ENCODE measurements at regions not wholly inside any gene's neighbourhood (a gene's known extent, or its start where the extent isn't known, plus 50 kb on each side); places are given as distances from the start of the nearest gene placed in this dataset.

GRCh38 chr20:7029019-7029418 lies 261.5 kb downstream of the BMP2 start:
- Histone ChIP-seq H3K36me3 (no peaks in the 10 kb centered on the region), H3K4me3 (no peak overlapping the region), H3K27me3 (no peaks in the 10 kb centered on the region), H3K4me1 (no peaks in the 10 kb centered on the region), H3K9me3 (no peaks in the 10 kb centered on the region), H3K27ac (no peak overlapping the region)
- DNase-seq, result no peak
- intact Hi-C loops (cut with DNase I), result no loop called here
- TF ChIP-seq, protein P1, sequence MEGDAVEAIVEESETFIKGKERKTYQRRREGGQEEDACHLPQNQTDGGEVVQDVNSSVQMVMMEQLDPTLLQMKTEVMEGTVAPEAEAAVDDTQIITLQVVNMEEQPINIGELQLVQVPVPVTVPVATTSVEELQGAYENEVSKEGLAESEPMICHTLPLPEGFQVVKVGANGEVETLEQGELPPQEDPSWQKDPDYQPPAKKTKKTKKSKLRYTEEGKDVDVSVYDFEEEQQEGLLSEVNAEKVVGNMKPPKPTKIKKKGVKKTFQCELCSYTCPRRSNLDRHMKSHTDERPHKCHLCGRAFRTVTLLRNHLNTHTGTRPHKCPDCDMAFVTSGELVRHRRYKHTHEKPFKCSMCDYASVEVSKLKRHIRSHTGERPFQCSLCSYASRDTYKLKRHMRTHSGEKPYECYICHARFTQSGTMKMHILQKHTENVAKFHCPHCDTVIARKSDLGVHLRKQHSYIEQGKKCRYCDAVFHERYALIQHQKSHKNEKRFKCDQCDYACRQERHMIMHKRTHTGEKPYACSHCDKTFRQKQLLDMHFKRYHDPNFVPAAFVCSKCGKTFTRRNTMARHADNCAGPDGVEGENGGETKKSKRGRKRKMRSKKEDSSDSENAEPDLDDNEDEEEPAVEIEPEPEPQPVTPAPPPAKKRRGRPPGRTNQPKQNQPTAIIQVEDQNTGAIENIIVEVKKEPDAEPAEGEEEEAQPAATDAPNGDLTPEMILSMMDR (IDR thresholded peaks at IDR 0.05), result no peak
- ATAC-seq, result no peak

- DNase-seq, result no peak
- intact Hi-C loops (cut with DNase I), result no loop called here
- Histone ChIP-seq H3K36me3 (no peaks in the 10 kb centered on the region), H3K9me3 (peaks cover 0 to 5% of the 10 kb centered on the region in 2 donors), H3K27ac (no peak overlapping the region), H3K27me3 (no peaks in the 10 kb centered on the region), H3K4me1 (no peaks in the 10 kb centered on the region), H3K4me3 (no peak overlapping the region)
- ATAC-seq, result no peak
- TF ChIP-seq, protein P1 (IDR thresholded peaks at IDR 0.05), result no peak
Observed at GRCh38 chr20:7031222-7031621, 263.7 kb downstream of the BMP2 start.

GRCh38 chr20:7038029-7038428 lies 270.5 kb downstream of the BMP2 start:
- intact Hi-C loops (cut with DNase I), result no loop called here
- TF ChIP-seq, protein P1 (IDR thresholded peaks at IDR 0.05), result no peak
- H3K27me3 ChIP-seq, result no peaks in the 10 kb centered on the region
- no peak overlapping the region for H3K4me3 ChIP-seq
- H3K36me3 ChIP-seq, result no peaks in the 10 kb centered on the region
- H3K27ac ChIP-seq, result no peak overlapping the region
- H3K4me1 ChIP-seq, result no peaks in the 10 kb centered on the region
- no peak for DNase-seq
- peaks cover 0 to 5% of the 10 kb centered on the region in 2 donors for H3K9me3 ChIP-seq
- ATAC-seq, result no peak

- no peaks in the 10 kb centered on the region for H3K27me3 ChIP-seq
- H3K27ac ChIP-seq, result no peak overlapping the region
- TF ChIP-seq, protein P1 (IDR thresholded peaks at IDR 0.05), result no peak
- intact Hi-C loops (cut with DNase I), result no loop called here
- no peak for ATAC-seq
- H3K4me1 ChIP-seq, result no peaks in the 10 kb centered on the region
- no peak for DNase-seq
- H3K9me3 ChIP-seq, result no peaks in the 10 kb centered on the region
- no peaks in the 10 kb centered on the region for H3K36me3 ChIP-seq
- H3K4me3 ChIP-seq, result no peak overlapping the region
Observed at GRCh38 chr20:7057611-7058010, 290.1 kb downstream of the BMP2 start.

DNA sequence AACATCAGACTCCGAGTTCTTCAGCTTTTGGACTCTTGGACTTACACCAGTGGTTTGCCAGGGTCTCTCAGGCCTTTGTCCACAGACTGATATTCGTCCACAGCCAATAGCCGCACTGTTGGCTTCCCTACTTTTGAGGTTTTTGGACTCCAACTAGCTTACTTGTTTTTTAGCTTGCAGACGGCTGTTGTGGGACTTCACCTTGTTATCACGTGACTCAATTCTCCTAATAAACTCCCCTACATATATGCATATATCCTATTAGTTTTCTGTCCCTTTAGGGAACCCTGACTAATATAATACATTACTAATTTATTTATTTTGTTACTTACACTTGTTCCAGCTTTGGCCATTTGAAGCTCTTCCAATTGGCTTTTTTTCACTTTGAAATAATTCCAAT lies 311.3 kb downstream of the BMP2 start:
- Histone ChIP-seq H3K9me3 (no peaks in the 10 kb centered on the region), H3K27ac (no peak overlapping the region), H3K4me3 (no peak overlapping the region), H3K36me3 (no peaks in the 10 kb centered on the region), H3K4me1 (no peaks in the 10 kb centered on the region), H3K27me3 (no peaks in the 10 kb centered on the region)
- ATAC-seq (no peak), DNase-seq (no peak)
- TF ChIP-seq, protein P1 (IDR thresholded peaks at IDR 0.05), result no peak
- intact Hi-C loops (cut with DNase I), result no loop called here
